Aorta (tissue), 5 donors: ENCODE measurements at regions not wholly inside any gene's neighbourhood (a gene's known extent, or its start where the extent isn't known, plus 50 kb on each side); places are given as distances from the start of the nearest gene placed in this dataset.

Source experiments
- ATAC-seq: fragments of 200-7000 bp; cut with Tn5 transposase; one replicate; pipeline ENCODE4 v1.9.1; 2022; ENCODE audit warnings: moderate library complexity; ENCODE audit not compliant: low FRiP score
- DNase-seq, 2 donors: peaks; one replicate each; pipeline ENCODE4 v3.0.0-alpha.2; 2020
- H3K27ac ChIP-seq, 2 donors: one replicate each; pipeline ENCODE4 v1.5.1; 2013; ENCODE audit warnings: low read length in 2 of 2, mild to moderate bottlenecking in 2 of 2, moderate library complexity in 2 of 2, control low read depth in 1 of 2, inconsistent platforms in 1 of 2, low read depth in 1 of 2
- H3K27me3 ChIP-seq, 2 donors: one replicate each; pipeline ENCODE4 v1.6.1; 2013; ENCODE audit warnings: control low read depth in 1 of 2, low read length in 1 of 2, mild to moderate bottlenecking in 1 of 2, moderate library complexity in 1 of 2; ENCODE audit not compliant: insufficient read depth in 2 of 2, control insufficient read depth in 1 of 2
- H3K36me3 ChIP-seq, 2 donors: one replicate each; pipeline ENCODE4 v1.6.1; 2013; ENCODE audit warnings: control low read depth in 1 of 2, low read length in 1 of 2, mild to moderate bottlenecking in 1 of 2; ENCODE audit not compliant: insufficient read depth in 2 of 2, control insufficient read depth in 1 of 2
- H3K4me1 ChIP-seq, 2 donors: one replicate each; pipeline ENCODE4 v1.6.1; 2013; ENCODE audit warnings: low read length in 2 of 2, control low read depth in 1 of 2, mild to moderate bottlenecking in 1 of 2, moderate library complexity in 1 of 2; ENCODE audit not compliant: insufficient read depth in 2 of 2, control insufficient read depth in 1 of 2
- H3K4me3 ChIP-seq, 2 donors: one replicate each; pipeline ENCODE4 v1.5.1; 2013; ENCODE audit warnings: low read length in 2 of 2, control low read depth in 1 of 2, mild to moderate bottlenecking in 1 of 2
- H3K9me3 ChIP-seq: one replicate; pipeline ENCODE4 v1.6.1; 2013; ENCODE audit warnings: mild to moderate bottlenecking, low read length; ENCODE audit not compliant: control insufficient read depth
- WGBS, 2 donors: extraction: QIAGEN DNeasy Blood & Tissue Kit; methylation state at CpG; one replicate each; pipeline ENCODE4 v1.1.7; 2013; 5-methylcytosine and 5-hydroxymethylcytosine counted together
- intact Hi-C, 2 donors: fragments of 100-400 bp; cut with DNase I; formaldehyde crosslinking; loops; one replicate each; pipeline versions ENCODE4 v1.14.2 to v1.15.0; 2022
- donor health status: healthy with polysubstance abuse.
- donor health status: Bipolar disorder and iron deficiency.
- donor health status: DM: no; HTN: no; CAD: no.
- donor health status: DM: no; HTN: no; CAD: no.
- donor health status: DM: yes; HTN: yes; CAD: no.

GRCh38 chr2:224181534-224182155, 142.6 kb upstream of the SERPINE2 start:
- intact Hi-C loops: no loop called here
- WGBS, 2 donors: 94 to 95% methylated on average over 6 of the region's 6 CpGs
- Histone ChIP-seq H3K9me3 (no peaks in the 10 kb centered on the region), H3K27ac (no peak overlapping the region), H3K36me3 (peaks cover 0 to 1% of the 10 kb centered on the region in 2 donors), H3K4me3 (no peak overlapping the region), H3K4me1 (no peaks in the 10 kb centered on the region), H3K27me3 (no peaks in the 10 kb centered on the region)
- ATAC-seq: no peak
- DNase-seq: no peak

- Histone ChIP-seq H3K9me3 (no peaks in the 10 kb centered on the region), H3K27ac (no peak overlapping the region), H3K4me3 (no peak overlapping the region), H3K27me3 (no peaks in the 10 kb centered on the region), H3K4me1 (no peaks in the 10 kb centered on the region), H3K36me3 (peaks cover 0 to 1% of the 10 kb centered on the region in 2 donors)
- no peak for DNase-seq
- intact Hi-C loops: no loop called here
- ATAC-seq: no peak
- 92 to 96% methylated on average over 4 of the region's 4 CpGs for WGBS, 2 donors
Measured at GRCh38 chr2:224180810-224181209, 141.7 kb upstream of the SERPINE2 start.

- Histone ChIP-seq H3K4me3 (no peak overlapping the region), H3K4me1 (no peaks in the 10 kb centered on the region), H3K9me3 (no peaks in the 10 kb centered on the region), H3K27me3 (no peaks in the 10 kb centered on the region), H3K27ac (no peak overlapping the region), H3K36me3 (no peaks in the 10 kb centered on the region)
- no peak for DNase-seq
- WGBS, 2 donors: 2 to 8% methylated on average over 4 of the region's 4 CpGs
- ATAC-seq: no peak
- intact Hi-C loops: no loop called here
Measured at GRCh38 chr2:224178056-224178455, 139.0 kb upstream of the SERPINE2 start.

- DNase-seq: no peak
- Histone ChIP-seq H3K9me3 (no peaks in the 10 kb centered on the region), H3K27ac (no peak overlapping the region), H3K36me3 (no peaks in the 10 kb centered on the region), H3K4me1 (no peaks in the 10 kb centered on the region), H3K27me3 (no peaks in the 10 kb centered on the region), H3K4me3 (no peak overlapping the region)
- ATAC-seq: no peak
- intact Hi-C loops: no loop called here
- WGBS, 2 donors: 95 to 96% methylated on average over 2 of the region's 2 CpGs
Measured at GRCh38 chr2:224175538-224175937, 136.5 kb upstream of the SERPINE2 start.

GRCh38 chr2:224174990-224175389, 135.9 kb upstream of the SERPINE2 start:
- intact Hi-C loops: no loop called here
- ATAC-seq (no peak), DNase-seq (no peak)
- H3K4me3 ChIP-seq: no peak overlapping the region
- no peaks in the 10 kb centered on the region for H3K36me3 ChIP-seq
- H3K4me1 ChIP-seq: no peaks in the 10 kb centered on the region
- WGBS, 2 donors: 98% methylated on average over 5 of the region's 5 CpGs
- no peaks in the 10 kb centered on the region for H3K27me3 ChIP-seq
- no peak overlapping the region for H3K27ac ChIP-seq
- H3K9me3 ChIP-seq: no peaks in the 10 kb centered on the region

- Histone ChIP-seq H3K4me3 (no peak overlapping the region), H3K4me1 (no peaks in the 10 kb centered on the region), H3K27ac (no peak overlapping the region), H3K36me3 (no peaks in the 10 kb centered on the region), H3K9me3 (no peaks in the 10 kb centered on the region), H3K27me3 (no peaks in the 10 kb centered on the region)
- WGBS, 2 donors: 80 to 88% methylated on average over 1 of the region's 1 CpG
- ATAC-seq (no peak), DNase-seq (no peak)
- intact Hi-C loops: no loop called here
Measured at GRCh38 chr2:224174521-224174920, 135.4 kb upstream of the SERPINE2 start.

- Histone ChIP-seq H3K4me3 (no peak overlapping the region), H3K36me3 (no peaks in the 10 kb centered on the region), H3K9me3 (no peaks in the 10 kb centered on the region), H3K27me3 (no peaks in the 10 kb centered on the region), H3K27ac (no peak overlapping the region), H3K4me1 (no peaks in the 10 kb centered on the region)
- DNase-seq: no peak
- intact Hi-C loops: no loop called here
- WGBS, 2 donors: 77 to 82% methylated on average over 3 of the region's 3 CpGs
- no peak for ATAC-seq
Measured at GRCh38 chr2:224173933-224174332, 134.8 kb upstream of the SERPINE2 start.

- H3K36me3 ChIP-seq: no peaks in the 10 kb centered on the region
- no peaks in the 10 kb centered on the region for H3K9me3 ChIP-seq
- no peak overlapping the region for H3K27ac ChIP-seq
- H3K27me3 ChIP-seq: no peaks in the 10 kb centered on the region
- H3K4me3 ChIP-seq: no peak overlapping the region
- no peak for DNase-seq
- intact Hi-C loops: no loop called here
- no peaks in the 10 kb centered on the region for H3K4me1 ChIP-seq
- ATAC-seq: no peak
Measured at GRCh38 chr2:224173210-224173609, 134.1 kb upstream of the SERPINE2 start.

GRCh38 chr2:224171226-224171625, 132.1 kb upstream of the SERPINE2 start:
- ATAC-seq (no peak), DNase-seq (no peak)
- Histone ChIP-seq H3K27me3 (no peaks in the 10 kb centered on the region), H3K36me3 (no peaks in the 10 kb centered on the region), H3K4me1 (no peaks in the 10 kb centered on the region), H3K27ac (no peak overlapping the region), H3K9me3 (no peaks in the 10 kb centered on the region), H3K4me3 (no peak overlapping the region)
- intact Hi-C loops: no loop called here
- 82 to 83% methylated on average over 3 of the region's 3 CpGs for WGBS, 2 donors
